ENCODE measurements at regions not wholly inside any gene's neighbourhood (a gene's known extent, or its start where the extent isn't known, plus 50 kb on each side); places are given as distances from the start of the nearest gene placed in this dataset.
"Not testable (repeated sequence)": the region's sequence is repeated elsewhere in the genome, so short reads cannot be mapped to it uniquely, and the experiment has no call there.

DNA sequence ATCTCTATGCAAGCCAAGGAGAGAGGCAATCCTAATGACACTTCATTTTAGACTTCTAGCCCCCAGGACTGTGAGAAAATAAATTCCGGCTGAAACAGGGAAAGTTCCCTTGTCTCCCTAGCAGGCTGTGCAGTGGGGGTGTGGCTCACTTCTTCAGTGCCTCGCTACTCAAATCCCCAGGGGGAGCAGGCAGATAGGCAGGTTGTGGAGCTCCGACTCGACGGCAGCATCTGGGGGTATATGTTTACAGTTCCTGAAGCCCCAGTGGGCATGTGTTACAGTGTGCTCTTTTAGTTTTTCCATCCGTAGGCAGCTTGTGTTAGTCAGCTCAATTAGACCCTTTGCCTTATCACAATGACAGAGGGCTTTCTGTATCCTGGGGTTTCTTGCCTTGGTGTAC is 836.5 kb downstream of the PDCD6IP start:
- DNase-seq (ENCODE audit: low read depth, low spot score), result no peak

DNA sequence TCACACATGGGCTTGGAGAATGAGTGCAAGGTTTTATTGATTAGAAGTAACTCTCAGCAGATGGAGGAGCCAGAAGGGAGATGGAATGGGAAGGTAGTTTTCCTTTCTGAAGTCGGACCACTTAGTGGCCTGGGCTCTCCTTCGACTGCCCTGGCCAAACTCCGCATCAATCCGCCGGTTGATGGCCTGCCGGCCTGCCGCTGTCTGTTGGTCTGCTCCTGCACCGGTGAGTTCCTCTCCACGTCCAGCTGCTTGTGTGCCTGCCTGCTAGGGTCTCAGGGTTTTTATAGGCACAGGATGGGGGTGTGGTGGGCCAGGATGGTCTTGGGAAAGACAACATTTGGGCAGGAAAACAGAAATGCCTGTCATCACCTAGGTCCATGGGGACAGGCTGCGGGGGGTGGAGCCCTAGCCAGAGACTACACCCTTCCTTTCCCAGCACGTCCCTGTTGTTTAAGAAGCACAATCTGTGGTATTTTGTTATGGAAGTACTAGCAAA is 837.0 kb downstream of the PDCD6IP start:
- DNase-seq (ENCODE audit: low read depth, low spot score), result no peak

GRCh38 chr3:34646911-34647460 is 848.6 kb downstream of the PDCD6IP start:
- DNase-seq (ENCODE audit: low read depth, low spot score), result no peak

GRCh38 chr3:34650131-34650530 is 851.7 kb downstream of the PDCD6IP start:
- no peak for DNase-seq (ENCODE audit: low read depth, low spot score)

- DNase-seq (ENCODE audit: low read depth, low spot score), result no peak
Observed at GRCh38 chr3:34668915-34669314, 870.5 kb downstream of the PDCD6IP start.

DNA sequence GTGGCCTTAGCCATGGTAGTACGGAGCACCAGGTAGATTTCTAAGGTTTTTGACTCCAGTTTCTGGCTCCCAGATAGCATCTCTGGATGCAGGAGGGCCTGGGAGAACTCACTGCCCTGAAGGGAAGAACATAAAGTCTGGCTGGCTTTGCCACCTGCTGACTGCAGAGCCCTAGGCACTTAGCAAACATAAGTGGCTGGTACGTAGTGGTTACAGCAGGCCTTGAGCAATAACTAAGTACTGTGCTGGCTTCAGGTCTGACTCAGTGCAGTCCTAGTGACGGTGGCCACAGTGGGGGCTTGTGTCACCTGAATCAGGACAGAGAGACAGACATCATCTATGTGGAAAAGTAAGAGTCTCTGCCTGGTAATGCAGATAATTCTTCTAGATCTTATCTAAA is 871.1 kb downstream of the PDCD6IP start:
- DNase-seq (ENCODE audit: low read depth, low spot score), result no peak

DNA sequence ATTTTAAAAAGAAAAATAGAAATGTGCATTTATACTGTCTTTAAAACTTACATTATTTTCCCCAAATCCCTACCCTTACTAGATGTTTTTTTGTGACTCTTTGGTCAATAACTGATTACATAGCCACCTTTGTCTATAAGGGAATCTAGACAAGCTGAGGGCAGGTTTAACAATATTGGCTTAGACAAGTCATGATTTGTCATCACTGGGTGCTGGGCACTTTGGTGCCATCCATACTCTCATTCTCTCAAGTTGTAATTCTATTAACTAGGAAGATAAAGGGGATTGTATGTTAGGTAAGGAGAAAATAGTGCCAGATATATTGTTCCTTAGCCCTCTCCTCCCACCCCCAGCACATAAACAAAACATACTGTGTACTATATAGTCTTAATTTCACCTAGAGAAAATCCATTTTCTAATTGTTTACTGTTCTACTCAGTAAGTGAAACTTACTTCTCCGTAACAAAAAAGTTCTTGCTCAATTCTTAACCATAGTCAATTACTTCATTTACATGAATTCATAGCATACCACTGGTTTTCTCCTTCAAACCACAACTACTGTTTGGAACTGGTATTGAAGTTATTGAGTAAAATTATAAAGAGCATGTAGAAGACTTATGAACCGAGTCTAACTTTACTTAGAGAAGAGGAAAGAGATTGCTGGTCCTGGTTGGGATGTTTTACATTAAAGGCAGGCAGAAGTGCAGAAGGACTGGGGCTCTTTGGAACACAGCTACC is 877.1 kb downstream of the PDCD6IP start:
- DNase-seq (ENCODE audit: low read depth, low spot score), result no peak

- DNase-seq (ENCODE audit: low read depth, low spot score), result no peak
Observed at GRCh38 chr3:34676436-34676835, 878.0 kb downstream of the PDCD6IP start.

- DNase-seq (ENCODE audit: low read depth, low spot score), result no peak
Observed at GRCh38 chr3:34678575-34678974, 880.1 kb downstream of the PDCD6IP start.

DNA sequence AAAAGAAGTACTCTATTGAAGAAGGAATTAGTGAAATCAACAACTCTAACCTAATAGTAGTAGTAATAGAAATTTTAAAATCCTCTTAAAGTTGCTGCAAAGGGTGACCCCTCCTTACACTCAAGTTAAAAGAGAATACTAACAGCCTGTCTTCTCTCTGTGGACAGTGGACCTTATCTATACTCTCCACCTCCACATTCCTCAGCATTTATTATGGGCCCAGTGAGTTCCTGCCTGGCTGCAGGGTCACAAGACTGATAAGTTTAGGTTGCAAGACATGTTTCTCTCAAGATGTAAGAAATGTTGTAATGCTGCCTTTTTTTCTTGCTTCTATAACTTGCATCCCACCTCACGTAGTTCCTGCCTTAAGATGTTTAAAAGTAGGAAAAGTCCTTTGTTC is 880.6 kb downstream of the PDCD6IP start:
- DNase-seq (ENCODE audit: low read depth, low spot score), result not testable (repeated sequence)

GRCh38 chr3:34683851-34684250 is 885.4 kb downstream of the PDCD6IP start:
- peak; percentile 17 for DNase-seq (ENCODE audit: low read depth, low spot score)

DNA sequence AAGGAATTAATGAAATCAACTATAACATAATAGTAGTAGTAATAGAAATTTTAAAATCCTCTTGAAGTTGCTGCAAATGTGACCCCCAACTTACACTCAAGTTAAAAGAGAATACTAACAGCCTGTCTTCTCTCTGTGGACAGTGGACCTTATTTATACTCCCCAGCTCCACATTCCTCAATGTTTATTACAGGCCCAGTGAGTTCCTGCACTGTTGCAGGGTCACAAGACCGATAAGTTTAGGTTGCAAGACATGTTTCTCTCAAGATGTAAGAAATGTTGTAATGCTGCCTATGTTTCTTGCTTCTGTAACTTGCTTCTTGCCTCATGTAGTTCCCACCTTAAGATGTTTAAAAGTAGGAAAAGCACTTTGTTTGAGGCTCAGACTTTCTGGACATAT is 888.1 kb downstream of the PDCD6IP start:
- DNase-seq (ENCODE audit: low read depth, low spot score), result no peak

GRCh38 chr3:34687671-34688070 is 889.2 kb downstream of the PDCD6IP start:
- DNase-seq (ENCODE audit: low read depth, low spot score), result no peak

DNA sequence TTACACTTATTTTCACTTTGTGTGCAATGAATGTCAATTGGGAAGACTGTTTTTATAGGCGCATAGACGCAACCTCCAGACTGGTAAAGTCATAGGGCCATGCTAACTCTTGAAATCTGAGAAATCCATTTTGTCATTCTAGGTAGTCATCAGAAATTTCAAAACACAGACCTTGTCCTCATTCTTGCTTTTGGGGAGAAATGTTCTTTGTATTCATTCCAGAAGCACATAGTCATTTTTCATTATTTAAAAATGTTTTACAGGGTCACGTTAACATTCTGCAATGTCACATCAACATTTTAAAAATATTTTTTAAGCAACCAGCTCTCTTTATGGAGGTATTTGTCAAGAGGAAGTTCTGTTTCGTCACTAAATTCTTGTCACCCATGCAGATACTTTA is 898.4 kb downstream of the PDCD6IP start:
- DNase-seq (ENCODE audit: low read depth, low spot score), result no peak

GRCh38 chr3:34703053-34703452 is 904.6 kb downstream of the PDCD6IP start:
- DNase-seq (ENCODE audit: low read depth, low spot score), result no peak

DNA sequence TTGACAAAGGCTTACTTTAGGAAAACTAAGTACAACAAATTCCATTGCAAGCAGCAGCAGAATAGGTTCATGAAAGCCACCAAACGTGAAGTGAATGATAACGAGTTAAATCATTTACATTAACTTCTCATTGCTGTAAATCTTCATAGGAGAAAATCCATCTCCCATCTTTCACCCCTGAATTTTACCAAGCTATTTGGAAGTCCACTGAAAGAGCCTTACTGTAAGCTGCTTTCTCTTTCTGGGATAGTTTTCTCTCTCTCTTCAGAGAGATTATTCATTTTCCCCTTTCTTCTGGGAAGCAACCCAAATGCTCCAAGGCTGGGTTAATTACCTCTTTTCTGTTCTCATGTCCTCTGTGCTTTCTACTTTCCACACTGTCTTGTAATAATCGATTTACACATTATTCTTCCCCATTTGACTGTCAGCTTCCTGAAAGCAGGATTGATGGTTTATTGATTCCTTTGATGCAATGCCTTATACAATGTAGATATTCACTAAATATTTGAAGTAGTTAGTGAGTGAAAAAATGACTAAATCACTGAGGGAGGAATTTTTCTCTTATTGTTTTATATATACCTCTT is 914.3 kb upstream of the ARPP21 start:
- no peak for DNase-seq (ENCODE audit: low read depth, low spot score)

- no peak for DNase-seq (ENCODE audit: low read depth, low spot score)
Observed at GRCh38 chr3:34725774-34726173, 913.6 kb upstream of the ARPP21 start.

- no peak for DNase-seq (ENCODE audit: low read depth, low spot score)
Observed at GRCh38 chr3:34727700-34728099, 911.6 kb upstream of the ARPP21 start.

DNA sequence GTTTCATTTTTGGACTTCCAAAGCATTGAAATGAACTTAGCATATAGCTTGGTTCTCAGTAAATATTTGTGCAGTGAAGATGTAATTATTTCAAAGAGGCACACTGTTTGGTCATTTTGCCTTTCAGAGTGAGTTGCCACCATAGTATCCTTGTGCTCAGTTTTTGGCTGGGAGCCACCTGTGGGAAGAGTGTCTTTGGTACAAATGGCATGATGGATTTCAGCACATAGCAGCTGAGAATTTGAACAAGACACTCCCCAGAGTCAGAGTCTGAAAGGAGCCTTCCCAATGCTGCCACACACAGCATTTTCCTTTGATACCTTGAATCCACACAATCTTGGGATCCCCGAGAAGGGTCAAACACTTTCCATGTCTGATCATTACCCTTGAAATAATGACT is 897.2 kb upstream of the ARPP21 start:
- DNase-seq (ENCODE audit: low read depth, low spot score), result no peak

- DNase-seq (ENCODE audit: low read depth, low spot score), result no peak
Observed at GRCh38 chr3:34758630-34759261, 880.6 kb upstream of the ARPP21 start.

DNA sequence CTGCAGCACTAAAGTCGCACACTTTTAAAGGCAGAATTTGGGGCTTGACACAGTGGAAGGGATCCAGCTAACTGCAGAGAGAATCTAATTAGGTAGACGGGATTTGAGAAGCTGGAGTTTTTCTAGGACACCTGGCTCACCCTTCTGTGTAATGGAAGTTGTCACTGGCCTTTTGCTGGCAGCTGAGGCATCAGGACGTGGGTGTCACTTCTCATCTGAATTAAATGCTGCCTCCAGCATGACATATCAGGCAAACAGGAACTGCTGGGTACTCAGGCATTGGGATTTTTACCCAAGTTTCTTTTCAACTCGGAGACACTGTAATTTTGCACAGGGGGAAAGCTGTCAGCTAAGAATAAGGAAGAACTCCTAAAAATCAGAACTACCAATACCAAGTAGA is 861.9 kb upstream of the ARPP21 start:
- no peak for DNase-seq (ENCODE audit: low read depth, low spot score)

DNA sequence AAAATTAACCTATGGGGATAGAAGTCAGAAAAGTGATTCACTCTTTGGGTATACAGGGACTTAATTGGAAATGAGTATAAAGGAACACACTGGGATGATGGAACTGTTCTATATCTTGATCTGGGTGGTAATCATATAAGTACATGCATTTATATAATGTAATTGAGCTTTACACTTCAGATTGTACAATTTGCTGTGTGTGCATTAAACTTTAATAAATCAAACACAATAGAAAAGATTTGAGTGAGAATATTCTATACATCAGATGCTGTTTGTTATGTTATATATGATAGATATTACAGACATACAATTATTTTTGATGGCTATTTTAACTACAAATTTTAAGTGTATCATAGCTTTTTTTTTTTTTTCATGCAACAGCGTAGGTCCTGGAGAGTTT is 860.2 kb upstream of the ARPP21 start:
- no peak for DNase-seq (ENCODE audit: low read depth, low spot score)

DNA sequence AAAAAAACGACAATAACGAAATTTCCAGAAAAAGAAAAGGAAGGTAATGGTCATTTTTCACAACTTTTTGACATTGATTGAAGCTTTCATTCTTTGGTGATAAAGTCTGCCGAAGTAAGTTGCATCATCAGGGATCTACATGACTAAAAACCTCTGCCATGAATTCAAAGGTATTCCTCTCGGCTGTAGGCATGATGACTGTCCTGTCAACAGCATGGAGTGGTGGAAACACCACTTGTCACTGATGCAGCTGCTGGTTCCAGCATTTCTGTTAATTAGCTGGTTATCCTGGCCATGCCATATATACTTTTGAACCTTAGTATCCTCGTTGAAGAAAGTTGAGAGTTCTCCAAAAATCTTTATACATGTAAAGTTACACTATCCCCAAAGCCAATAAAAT is 859.0 kb upstream of the ARPP21 start:
- no peak for DNase-seq (ENCODE audit: low read depth, low spot score)

All from iPS DF 19.7 (cell line).